Neuronal stem cell (in vitro differentiated cells): ENCODE measurements at regions not wholly inside any gene's neighbourhood (a gene's known extent, or its start where the extent isn't known, plus 50 kb on each side); places are given as distances from the start of the nearest gene placed in this dataset.

Experiments
- DNase-seq: peaks from one replicate; pipeline ENCODE4 v3.0.0-alpha.2; 2013; ENCODE audit warnings: low spot score
- H2AFZ ChIP-seq: one replicate; pipeline ENCODE4 v1.6.1; 2013; ENCODE audit warnings: mild to moderate bottlenecking, low read length, inconsistent platforms
- H2AK5ac ChIP-seq: 2 replicates; pipeline ENCODE4 v1.6.1; 2013; ENCODE audit warnings: low read depth, mild to moderate bottlenecking, inconsistent platforms, low read length, moderate library complexity, mixed read lengths
- H2BK120ac ChIP-seq: 2 replicates; pipeline ENCODE4 v1.6.1; 2013; ENCODE audit warnings: low read depth, mild to moderate bottlenecking, inconsistent platforms, low read length, moderate library complexity, mixed read lengths
- H2BK12ac ChIP-seq: one replicate; pipeline ENCODE4 v1.6.1; 2013; ENCODE audit warnings: low read length, inconsistent platforms
- H2BK15ac ChIP-seq: 2 replicates; pipeline ENCODE4 v1.6.1; 2013; ENCODE audit warnings: mild to moderate bottlenecking, low read length, inconsistent platforms, mixed read lengths
- H2BK5ac ChIP-seq: one replicate; pipeline ENCODE4 v1.6.1; 2013; ENCODE audit warnings: inconsistent platforms, mild to moderate bottlenecking, low read length, moderate library complexity
- H3K14ac ChIP-seq: one replicate; pipeline ENCODE4 v1.6.1; 2013; ENCODE audit warnings: low read length, inconsistent platforms
- H3K18ac ChIP-seq: 2 replicates; pipeline ENCODE4 v1.6.1; 2013; ENCODE audit warnings: low read length, inconsistent platforms
- H3K23ac ChIP-seq: 2 replicates; pipeline ENCODE4 v1.6.1; 2013; ENCODE audit warnings: low read depth, mild to moderate bottlenecking, mixed read lengths, low read length, inconsistent platforms; ENCODE audit not compliant: poor library complexity
- H3K27ac ChIP-seq: replicated peaks from 3 replicates; pipeline ENCODE4 v1.5.1; 2013; ENCODE audit warnings: low read length, inconsistent platforms
- H3K27me3 ChIP-seq, 3 experiments: 2 replicates each; pipeline ENCODE4 v1.6.1; 2013; ENCODE audit warnings: low read length in 3 of 3, mild to moderate bottlenecking in 2 of 3, inconsistent platforms in 1 of 3, low read depth in 1 of 3, mixed read lengths in 1 of 3, moderate library complexity in 1 of 3; ENCODE audit not compliant: control insufficient read depth in 3 of 3, insufficient read depth in 3 of 3
- H3K36me3 ChIP-seq, 2 donors: replicated peaks in 1 of 2; 2 replicates each; pipeline ENCODE4 v1.6.1; 2013; ENCODE audit warnings: low read length in 2 of 2; ENCODE audit not compliant: control insufficient read depth in 2 of 2, insufficient read depth in 2 of 2
- H3K4ac ChIP-seq: 2 replicates; pipeline ENCODE4 v1.6.1; 2013; ENCODE audit warnings: inconsistent platforms, mild to moderate bottlenecking, low read length, moderate library complexity
- H3K4me1 ChIP-seq, 2 donors: 1 replicate in 1 of 2; 2 replicates in 1 of 2; pipeline ENCODE4 v1.6.1; 2013; ENCODE audit warnings: low read length in 2 of 2, low read depth in 1 of 2; ENCODE audit not compliant: control insufficient read depth in 2 of 2, insufficient read depth in 1 of 2
- H3K4me2 ChIP-seq: one replicate; pipeline ENCODE4 v1.6.1; 2013; ENCODE audit warnings: mild to moderate bottlenecking, low read length, inconsistent platforms; ENCODE audit not compliant: insufficient read depth, poor library complexity, severe bottlenecking
- H3K4me3 ChIP-seq, 2 donors: 2 replicates each; pipeline ENCODE4 v1.5.1; 2013; ENCODE audit warnings: low read length in 2 of 2, mild to moderate bottlenecking in 2 of 2, inconsistent platforms in 1 of 2, moderate library complexity in 1 of 2
- H3K79me1 ChIP-seq: one replicate; pipeline ENCODE4 v1.6.1; 2013; ENCODE audit warnings: low read depth, mild to moderate bottlenecking, inconsistent platforms, low read length, moderate library complexity
- H3K9ac ChIP-seq: one replicate; pipeline ENCODE4 v1.6.1; 2013; ENCODE audit warnings: mild to moderate bottlenecking, low read depth, low read length, inconsistent platforms; ENCODE audit not compliant: poor library complexity
- H3K9me3 ChIP-seq, 2 donors: replicated peaks in 1 of 2; 2 replicates each; pipeline versions ENCODE3 to v1.6.1; 2013; ENCODE audit warnings: low read length in 2 of 2, mild to moderate bottlenecking in 2 of 2, inconsistent platforms in 1 of 2, low read depth in 1 of 2, mixed read lengths in 1 of 2, moderate library complexity in 1 of 2; ENCODE audit not compliant: control insufficient read depth in 2 of 2, insufficient read depth in 1 of 2
- H4K8ac ChIP-seq: one replicate; pipeline ENCODE4 v1.6.1; 2013; ENCODE audit warnings: low read depth, mild to moderate bottlenecking, inconsistent platforms, low read length, moderate library complexity
- H4K91ac ChIP-seq: one replicate; pipeline ENCODE4 v1.6.1; 2013; ENCODE audit warnings: low read length, low read depth, mild to moderate bottlenecking, inconsistent platforms; ENCODE audit not compliant: poor library complexity
- WGBS, 2 donors: extraction: QIAGEN DNeasy Blood & Tissue Kit; methylation state at CpG; one replicate each; pipeline ENCODE4 v1.1.7; 2013; ENCODE audit warnings: missing lambda C conversion rate in 2 of 2, mixed read lengths in 1 of 2; ENCODE audit not compliant: insufficient read length in 2 of 2, insufficient replicate concordance in 1 of 2; ENCODE audit errors: extremely low coverage in 2 of 2; 5-methylcytosine and 5-hydroxymethylcytosine counted together

DNA sequence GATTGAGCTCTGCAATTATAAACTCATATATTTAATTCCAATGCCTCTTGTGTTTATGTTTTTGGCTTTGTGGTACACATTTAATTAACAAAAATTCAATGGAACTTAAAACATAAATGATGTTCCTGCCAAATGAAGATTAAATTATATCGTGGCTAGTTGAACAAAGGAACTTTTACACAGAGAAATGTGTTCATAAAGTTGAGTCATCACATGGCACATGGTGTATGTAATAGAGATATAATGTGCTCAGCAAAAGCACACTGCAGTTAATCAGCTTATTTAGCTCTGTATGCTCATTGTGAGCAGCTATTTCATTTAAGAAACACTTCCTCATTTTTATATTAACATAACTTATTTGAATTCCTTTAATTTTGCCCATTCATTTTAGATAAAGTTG, 1295.6 kb upstream of the CITED2 start:
- Histone ChIP-seq H3K79me1 (no peaks in the 10 kb centered on the region), H4K91ac (no peak overlapping the region), H3K4ac (no peak overlapping the region), H3K4me2 (no peak overlapping the region), H3K23ac (no peak overlapping the region), H2BK15ac (no peak overlapping the region), H3K4me3 (no peak overlapping the region), H3K27me3 (no peaks in the 10 kb centered on the region), H3K14ac (no peak overlapping the region), H2AFZ (no peak overlapping the region), H4K8ac (no peak overlapping the region), H3K4me1 (no peaks in the 10 kb centered on the region), H3K27ac (no peak overlapping the region), H2BK12ac (no peak overlapping the region), H3K9me3 (no peaks in the 10 kb centered on the region), H2AK5ac (no peak overlapping the region), H3K36me3 (no peaks in the 10 kb centered on the region), H2BK120ac (no peak overlapping the region), H3K18ac (no peak overlapping the region), H3K9ac (no peak overlapping the region), H2BK5ac (no peak overlapping the region)
- DNase-seq: no peak
- no CpG with 5 or more reads among the region's 1 CpG for WGBS, 2 donors

DNA sequence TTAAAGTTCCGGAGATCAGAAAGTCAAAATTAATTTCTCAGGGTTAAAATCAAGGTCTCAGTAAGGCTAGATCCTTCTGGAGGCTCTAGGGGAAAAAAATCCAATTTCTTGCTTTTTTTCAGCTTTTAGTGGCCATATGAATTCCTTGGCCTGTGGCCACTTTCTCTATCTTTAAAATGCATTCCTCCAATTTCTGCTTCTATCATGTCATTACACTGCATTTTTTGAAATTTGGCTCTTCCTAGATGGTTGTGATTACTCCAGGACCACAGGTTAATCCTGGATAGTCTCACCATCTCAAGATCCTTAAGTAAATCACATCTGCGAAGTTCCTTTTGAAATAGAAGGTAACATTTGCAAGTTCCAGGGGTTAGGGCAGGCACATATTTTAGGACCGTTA, 1294.9 kb upstream of the CITED2 start:
- no peak overlapping the region for H4K91ac ChIP-seq

DNA sequence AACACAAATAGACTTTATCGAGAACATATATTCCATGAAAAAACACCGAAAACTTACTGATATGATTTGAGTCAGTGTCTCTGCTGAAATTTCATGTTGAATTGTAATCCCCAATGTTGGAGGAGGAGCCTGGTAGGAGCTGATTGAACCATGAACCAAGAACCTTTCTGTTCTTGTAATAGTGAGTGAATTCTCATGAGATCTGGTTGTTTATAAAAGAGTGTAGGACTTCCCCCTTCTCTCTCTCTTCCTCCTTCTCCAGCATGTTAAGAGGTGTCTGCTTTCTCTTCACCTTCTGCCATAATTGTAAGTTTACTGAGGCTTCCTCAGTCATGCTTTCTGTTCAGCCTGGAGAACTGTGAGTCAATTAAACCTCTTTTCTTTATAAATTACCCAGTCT, 1289.3 kb upstream of the CITED2 start:
- WGBS, 2 donors: no CpG with 5 or more reads among the region's 2 CpGs
- Histone ChIP-seq H3K18ac (no peak overlapping the region), H2BK12ac (no peak overlapping the region), H3K14ac (no peak overlapping the region), H3K23ac (no peak overlapping the region), H3K4me3 (no peak overlapping the region), H2AK5ac (no peak overlapping the region), H4K8ac (no peak overlapping the region), H4K91ac (no peak overlapping the region), H3K4me1 (no peaks in the 10 kb centered on the region), H2BK5ac (no peak overlapping the region), H2AFZ (peak overlapping the region; percentile 53), H3K4me2 (no peak overlapping the region), H3K27me3 (no peaks in the 10 kb centered on the region), H3K27ac (no peak overlapping the region), H2BK120ac (no peak overlapping the region), H3K36me3 (no peaks in the 10 kb centered on the region), H3K9ac (no peak overlapping the region), H3K79me1 (no peaks in the 10 kb centered on the region), H3K9me3 (no peaks in the 10 kb centered on the region), H2BK15ac (no peak overlapping the region), H3K4ac (no peak overlapping the region)
- DNase-seq: no peak

More for the DNA sequence above, 1294.9 kb upstream of the CITED2 start:
- no peak overlapping the region for H3K4ac ChIP-seq
- H3K4me2 ChIP-seq: no peak overlapping the region
- H3K79me1 ChIP-seq: no peaks in the 10 kb centered on the region
- no peak overlapping the region for H3K14ac ChIP-seq
- H3K9me3 ChIP-seq: no peaks in the 10 kb centered on the region
- no peak overlapping the region for H3K4me3 ChIP-seq
- no peak overlapping the region for H3K23ac ChIP-seq
- no peaks in the 10 kb centered on the region for H3K27me3 ChIP-seq
- no peaks in the 10 kb centered on the region for H3K4me1 ChIP-seq
- H4K8ac ChIP-seq: no peak overlapping the region
- H3K9ac ChIP-seq: no peak overlapping the region
- H2BK12ac ChIP-seq: no peak overlapping the region
- H2BK5ac ChIP-seq: no peak overlapping the region
- no peak overlapping the region for H2AFZ ChIP-seq
- H2AK5ac ChIP-seq: no peak overlapping the region
- H3K18ac ChIP-seq: no peak overlapping the region
- WGBS, 2 donors: no CpG with 5 or more reads among the region's 3 CpGs
- H3K27ac ChIP-seq: no peak overlapping the region
- no peaks in the 10 kb centered on the region for H3K36me3 ChIP-seq
- DNase-seq: no peak
- H2BK15ac ChIP-seq: no peak overlapping the region
- no peak overlapping the region for H2BK120ac ChIP-seq

DNA sequence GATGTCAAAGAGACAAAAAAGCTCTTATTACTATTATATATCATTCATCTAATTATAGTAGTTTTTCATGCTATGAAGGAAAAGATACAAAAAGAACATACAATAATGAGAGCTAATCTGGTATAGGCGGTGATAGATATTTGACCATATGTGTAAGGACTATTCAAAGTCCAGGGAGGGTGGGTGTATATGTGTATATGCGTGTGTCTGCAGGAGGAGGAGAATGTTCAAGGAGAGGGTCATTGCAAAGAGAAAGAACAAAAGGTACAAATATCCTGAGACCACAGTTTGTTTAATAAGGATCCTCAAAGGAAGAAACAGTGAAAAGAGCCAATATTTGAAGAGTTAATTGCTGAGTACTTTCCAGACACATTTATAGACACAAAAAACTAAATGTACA, 1288.6 kb upstream of the CITED2 start:
- Histone ChIP-seq H3K18ac (no peak overlapping the region), H3K27me3 (no peaks in the 10 kb centered on the region), H2AFZ (no peak overlapping the region), H3K4me1 (no peaks in the 10 kb centered on the region), H2BK120ac (no peak overlapping the region), H4K8ac (no peak overlapping the region), H3K9me3 (no peaks in the 10 kb centered on the region), H3K4me3 (no peak overlapping the region), H2BK5ac (no peak overlapping the region), H2BK12ac (no peak overlapping the region), H2AK5ac (no peak overlapping the region), H3K9ac (no peak overlapping the region), H3K4me2 (no peak overlapping the region), H3K14ac (no peak overlapping the region), H3K79me1 (no peaks in the 10 kb centered on the region), H3K27ac (no peak overlapping the region), H2BK15ac (no peak overlapping the region), H4K91ac (no peak overlapping the region), H3K4ac (no peak overlapping the region), H3K23ac (no peak overlapping the region), H3K36me3 (no peaks in the 10 kb centered on the region)
- DNase-seq: no peak
- no CpG with 5 or more reads among the region's 2 CpGs for WGBS, 2 donors
